OCI-LY1 (cell line): ENCODE measurements at regions not wholly inside any gene's neighbourhood (a gene's known extent, or its start where the extent isn't known, plus 50 kb on each side); places are given as distances from the start of the nearest gene placed in this dataset.

Experiments used
- EZH2 ChIP-seq: fragments of 200-600 bp; sonication (generic), shearing (Covaris generic); IDR thresholded peaks from 2 replicates; pipeline ENCODE4 v1.8.0; 2017; ENCODE audit warnings: borderline replicate concordance, mixed run types, mild to moderate bottlenecking, antibody characterized with exemption, low read length, moderate library complexity, mixed read lengths
- TF ChIP-seq, protein P1 (sequence below): fragments of 200-600 bp; sonication (generic), shearing (Covaris generic); IDR thresholded peaks from 2 replicates; pipeline ENCODE4 v1.5.1; 2017; ENCODE audit warnings: mild to moderate bottlenecking, antibody characterized with exemption, low read length, moderate library complexity, mixed read lengths

DNA sequence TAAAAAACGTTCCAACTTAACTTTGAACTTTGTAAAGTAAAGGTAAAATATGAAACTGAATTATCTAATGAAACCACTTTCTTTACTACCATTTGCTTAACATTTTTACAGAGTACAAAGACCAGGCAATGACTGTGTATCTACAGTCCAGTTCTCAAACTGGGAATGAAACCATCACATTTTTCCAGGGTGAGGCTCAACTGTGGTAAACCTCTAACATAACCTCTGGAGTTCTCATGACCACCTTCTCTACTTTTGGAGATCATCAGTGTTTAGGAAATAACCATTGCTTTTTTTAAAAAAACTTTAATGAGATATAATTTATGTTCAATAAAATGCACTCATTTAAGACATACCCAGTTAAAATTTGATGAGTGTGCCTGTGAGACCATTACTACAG is 223.5 kb downstream of the RNF152 start:
- TF ChIP-seq, protein P1, sequence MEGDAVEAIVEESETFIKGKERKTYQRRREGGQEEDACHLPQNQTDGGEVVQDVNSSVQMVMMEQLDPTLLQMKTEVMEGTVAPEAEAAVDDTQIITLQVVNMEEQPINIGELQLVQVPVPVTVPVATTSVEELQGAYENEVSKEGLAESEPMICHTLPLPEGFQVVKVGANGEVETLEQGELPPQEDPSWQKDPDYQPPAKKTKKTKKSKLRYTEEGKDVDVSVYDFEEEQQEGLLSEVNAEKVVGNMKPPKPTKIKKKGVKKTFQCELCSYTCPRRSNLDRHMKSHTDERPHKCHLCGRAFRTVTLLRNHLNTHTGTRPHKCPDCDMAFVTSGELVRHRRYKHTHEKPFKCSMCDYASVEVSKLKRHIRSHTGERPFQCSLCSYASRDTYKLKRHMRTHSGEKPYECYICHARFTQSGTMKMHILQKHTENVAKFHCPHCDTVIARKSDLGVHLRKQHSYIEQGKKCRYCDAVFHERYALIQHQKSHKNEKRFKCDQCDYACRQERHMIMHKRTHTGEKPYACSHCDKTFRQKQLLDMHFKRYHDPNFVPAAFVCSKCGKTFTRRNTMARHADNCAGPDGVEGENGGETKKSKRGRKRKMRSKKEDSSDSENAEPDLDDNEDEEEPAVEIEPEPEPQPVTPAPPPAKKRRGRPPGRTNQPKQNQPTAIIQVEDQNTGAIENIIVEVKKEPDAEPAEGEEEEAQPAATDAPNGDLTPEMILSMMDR: no peak
- no peak for TF ChIP-seq EZH2
